IMR-90 (cell line): ENCODE measurements at regions not wholly inside any gene's neighbourhood (a gene's known extent, or its start where the extent isn't known, plus 50 kb on each side); places are given as distances from the start of the nearest gene placed in this dataset.
A peak's percentile ranks its signal among the peaks of the same experiment; 100 is the strongest.

Experiments
- ATAC-seq: fragments of 200-7000 bp; cut with Tn5 transposase; 2 replicates; pipeline ENCODE4 v1.9.1; 2020; ENCODE audit warnings: low read depth, mild to moderate bottlenecking, moderate library complexity
- BruUV-seq: library from RNA; stranded (reverse); fragments of 400-500 nt; replicated peaks from 2 replicates; lab custom pipeline; 2021; lab: Mats Ljungman, UMichigan
- CTCF ChIA-PET: fragments of 300-600 bp; formaldehyde crosslinking; extraction: SDS; loops from one replicate; lab custom pipeline; 2021; ENCODE audit warnings: antibody characterized with exemption; lab: Yijun Ruan, JAX
- POLR2A ChIA-PET: fragments of 300-600 bp; sonication (Branson Sonifier 250); formaldehyde crosslinking; loops from one replicate; lab custom pipeline; 2022; ENCODE audit warnings: antibody characterized with exemption; ENCODE audit not compliant: unreplicated experiment; lab: Charles Lee
- DNase-seq: peaks from one replicate; pipeline ENCODE4 v3.0.0; 2013
- H2AFZ ChIP-seq: replicated peaks from 2 replicates; pipeline ENCODE3; 2013; ENCODE audit warnings: low read length, mild to moderate bottlenecking; ENCODE audit not compliant: poor library complexity
- H2AK5ac ChIP-seq: 2 replicates; pipeline ENCODE4 v1.6.1; 2013; ENCODE audit warnings: low read depth, low read length, inconsistent platforms
- H2AK9ac ChIP-seq: replicated peaks from 2 replicates; pipeline ENCODE3; 2013; ENCODE audit warnings: mild to moderate bottlenecking, low read depth, low read length, moderate library complexity; ENCODE audit not compliant: poor library complexity
- H2BK120ac ChIP-seq: 2 replicates; pipeline ENCODE4 v1.6.1; 2013; ENCODE audit warnings: low read depth, low read length, inconsistent platforms
- H2BK15ac ChIP-seq: 3 replicates; pipeline ENCODE4 v1.6.1; 2013; ENCODE audit warnings: low read depth, low read length, inconsistent platforms
- H2BK20ac ChIP-seq: 2 replicates; pipeline ENCODE4 v1.6.1; 2013; ENCODE audit warnings: low read depth, mild to moderate bottlenecking, inconsistent platforms, low read length, moderate library complexity
- H2BK5ac ChIP-seq: 2 replicates; pipeline ENCODE4 v1.6.1; 2013; ENCODE audit warnings: mild to moderate bottlenecking, low read depth, low read length, inconsistent platforms; ENCODE audit not compliant: poor library complexity, severe bottlenecking
- H3K14ac ChIP-seq: replicated peaks from 2 replicates; pipeline ENCODE4 v1.6.1; 2013; ENCODE audit warnings: low read depth, low read length, inconsistent platforms
- H3K18ac ChIP-seq: 2 replicates; pipeline ENCODE4 v1.6.1; 2013; ENCODE audit warnings: low read depth, low read length, control low read depth
- H3K23ac ChIP-seq: 2 replicates; pipeline ENCODE4 v1.6.1; 2013; ENCODE audit warnings: low read depth, low read length, inconsistent platforms
- H3K27ac ChIP-seq: 2 replicates; pipeline ENCODE4 v1.5.1; 2013; ENCODE audit warnings: mild to moderate bottlenecking, control low read depth, low read length; ENCODE audit not compliant: insufficient read depth
- H3K27me3 ChIP-seq: 2 replicates; pipeline ENCODE4 v1.6.1; 2013; ENCODE audit warnings: low read length; ENCODE audit not compliant: control insufficient read depth, insufficient read depth
- H3K36me3 ChIP-seq: 2 replicates; pipeline ENCODE4 v1.6.1; 2013; ENCODE audit warnings: low read length, mixed read lengths; ENCODE audit not compliant: control insufficient read depth, insufficient read depth
- H3K4ac ChIP-seq: 2 replicates; pipeline ENCODE4 v1.6.1; 2013; ENCODE audit warnings: low read depth, low read length, inconsistent platforms
- H3K4me1 ChIP-seq: 2 replicates; pipeline ENCODE4 v1.6.1; 2013; ENCODE audit warnings: low read length, mixed read lengths; ENCODE audit not compliant: control insufficient read depth, insufficient read depth
- H3K4me2 ChIP-seq: 2 replicates; pipeline ENCODE4 v1.6.1; 2013; ENCODE audit warnings: low read depth, mild to moderate bottlenecking, control low read depth, low read length, moderate library complexity
- H3K4me3 ChIP-seq: 2 replicates; pipeline ENCODE4 v1.5.1; 2013; ENCODE audit warnings: low read depth, mild to moderate bottlenecking, control low read depth, low read length, moderate library complexity; ENCODE audit not compliant: insufficient read depth
- H3K56ac ChIP-seq: 2 replicates; pipeline ENCODE4 v1.6.1; 2013; ENCODE audit warnings: low read length, inconsistent platforms; ENCODE audit not compliant: insufficient read depth; ENCODE audit errors: extremely low read depth
- H3K79me1 ChIP-seq, 2 experiments: 2 replicates each; pipeline ENCODE4 v1.6.1; 2013; ENCODE audit warnings: low read length in 2 of 2, inconsistent platforms in 1 of 2, low read depth in 1 of 2
- H3K9ac ChIP-seq: 2 replicates; pipeline ENCODE4 v1.6.1; 2013; ENCODE audit warnings: low read depth, low read length, control low read depth
- H3K9me1 ChIP-seq: 2 replicates; pipeline ENCODE4 v1.6.1; 2013; ENCODE audit warnings: low read length, inconsistent platforms; ENCODE audit not compliant: insufficient read depth
- H3K9me3 ChIP-seq: 2 replicates; pipeline ENCODE4 v1.6.1; 2013; ENCODE audit warnings: low read length; ENCODE audit not compliant: control insufficient read depth, insufficient read depth
- H4K20me1 ChIP-seq: 2 replicates; pipeline ENCODE4 v1.6.1; 2013; ENCODE audit warnings: low read length, inconsistent platforms; ENCODE audit not compliant: insufficient read depth
- H4K5ac ChIP-seq: 2 replicates; pipeline ENCODE4 v1.6.1; 2013; ENCODE audit warnings: mild to moderate bottlenecking, low read depth, low read length, control low read depth
- H4K8ac ChIP-seq, 2 experiments: 2 replicates each; pipeline ENCODE4 v1.6.1; 2013; ENCODE audit warnings: low read depth in 2 of 2, low read length in 2 of 2, control low read depth in 1 of 2, inconsistent platforms in 1 of 2
- H4K91ac ChIP-seq: 2 replicates; pipeline ENCODE4 v1.6.1; 2013; ENCODE audit warnings: low read depth, low read length, inconsistent platforms; ENCODE audit not compliant: insufficient read depth
- MAFK ChIP-seq: IDR thresholded peaks from 2 replicates; pipeline ENCODE4 v1.6.1; 2012; ENCODE audit warnings: low read depth, low read length, improper control_type of control experiment
- RCOR1 ChIP-seq: IDR thresholded peaks from 2 replicates; pipeline ENCODE4 v1.6.1; 2012; ENCODE audit warnings: mild to moderate bottlenecking, low read length, improper control_type of control experiment; ENCODE audit not compliant: insufficient replicate concordance
- RFX5 ChIP-seq: IDR thresholded peaks from 2 replicates; pipeline ENCODE4 v1.8.0; 2012; ENCODE audit warnings: low read depth, mild to moderate bottlenecking, low read length, moderate library complexity
- WGBS, 2 experiments: methylation state at CpG; one replicate each; pipeline versions ENCODE4 v1.1.5 to v1.1.7; 2013; ENCODE audit warnings: missing lambda C conversion rate in 2 of 2; ENCODE audit not compliant: insufficient read length in 1 of 2; ENCODE audit errors: extremely low coverage in 2 of 2; 5-methylcytosine and 5-hydroxymethylcytosine counted together
- dilution Hi-C: fragments of 300-500 bp; cut with HindIII; formaldehyde crosslinking; loops from one replicate; pipeline ENCODE4 v1.14.3; 2018; ENCODE audit warnings: low sequenced_read_pairs; ENCODE audit not compliant: unreplicated experiment
- in situ Hi-C: fragments of 300-500 bp; cut with MboI; formaldehyde crosslinking; loops from 3 replicates; pipeline ENCODE4 v1.14.3; 2019; ENCODE audit warnings: low sequenced_read_pairs, inconsistent platforms, mixed read lengths
- intact Hi-C: fragments of 100-400 bp; cut with micrococcal nuclease; formaldehyde crosslinking; loops from 2 replicates; pipeline ENCODE4 v1.10.0; 2022

- CTCF ChIA-PET = no interaction called here
These were observed 155.3 kb upstream of the MBNL1 start for GRCh38 chr3:152113413-152113812.

More at GRCh38 chr3:152113413-152113812, 155.3 kb upstream of the MBNL1 start:
- no peak overlapping the region; the same call in 1 of the 2 replicates for H3K4ac ChIP-seq
- no peak overlapping the region for H2BK15ac ChIP-seq
- H3K4me1 ChIP-seq = no peaks in the 10 kb centered on the region
- no peaks in the 10 kb centered on the region for H3K36me3 ChIP-seq
- no peaks in the 10 kb centered on the region for H4K20me1 ChIP-seq
- no peaks in the 10 kb centered on the region for H3K79me1 ChIP-seq
- no TSS peak for BruUV-seq
- peak overlapping the region; percentile 8 for H2BK5ac ChIP-seq
- ATAC-seq = peak; percentile 76
- H3K4me2 ChIP-seq = no peak overlapping the region
- dilution Hi-C loops = no loop called here
- DNase-seq = peak; percentile 26
- H2BK20ac ChIP-seq = 0 out of 2 replicates have a peak overlapping the region, but pooled peaks have one; percentile 74
- H2AK9ac ChIP-seq = no peak overlapping the region
- intact Hi-C loops = no loop called here
- no peak overlapping the region for H3K56ac ChIP-seq
- H3K14ac ChIP-seq = no peak overlapping the region
- H3K27me3 ChIP-seq = no peaks in the 10 kb centered on the region
- H3K23ac ChIP-seq = no peak overlapping the region
- no peak overlapping the region for H4K5ac ChIP-seq
- H3K4me3 ChIP-seq = no peak overlapping the region
- peak; percentile 89 for TF ChIP-seq MAFK
- no peak for TF ChIP-seq RFX5
- TF ChIP-seq RCOR1 = no peak
- no peaks in the 10 kb centered on the region for H3K9me1 ChIP-seq
- POLR2A ChIA-PET = no interaction called here
- H4K8ac ChIP-seq = no peak overlapping the region
- no CpG with 5 or more reads among the region's 1 CpG for WGBS, 2 experiments
- in situ Hi-C loops = no loop called here
- no peak overlapping the region for H2AFZ ChIP-seq
- H3K27ac ChIP-seq = no peak overlapping the region
- H3K9me3 ChIP-seq = no peaks in the 10 kb centered on the region
- H2BK120ac ChIP-seq = peak overlapping the region; percentile 37; the same call in 1 of the 2 replicates
- H4K91ac ChIP-seq = no peak overlapping the region
- H2AK5ac ChIP-seq = no peak overlapping the region
- H3K18ac ChIP-seq = 0 out of 2 replicates have a peak overlapping the region, but pooled peaks have one; percentile 42
- H3K9ac ChIP-seq = no peak overlapping the region
